ENCODE measurements at regions not wholly inside any gene's neighbourhood (a gene's known extent, or its start where the extent isn't known, plus 50 kb on each side); places are given as distances from the start of the nearest gene placed in this dataset.

GRCh38 chr6:40754461-40755045, 167.4 kb upstream of the LRFN2 start:
- no peak for DNase-seq (ENCODE audit: low spot score)

DNA sequence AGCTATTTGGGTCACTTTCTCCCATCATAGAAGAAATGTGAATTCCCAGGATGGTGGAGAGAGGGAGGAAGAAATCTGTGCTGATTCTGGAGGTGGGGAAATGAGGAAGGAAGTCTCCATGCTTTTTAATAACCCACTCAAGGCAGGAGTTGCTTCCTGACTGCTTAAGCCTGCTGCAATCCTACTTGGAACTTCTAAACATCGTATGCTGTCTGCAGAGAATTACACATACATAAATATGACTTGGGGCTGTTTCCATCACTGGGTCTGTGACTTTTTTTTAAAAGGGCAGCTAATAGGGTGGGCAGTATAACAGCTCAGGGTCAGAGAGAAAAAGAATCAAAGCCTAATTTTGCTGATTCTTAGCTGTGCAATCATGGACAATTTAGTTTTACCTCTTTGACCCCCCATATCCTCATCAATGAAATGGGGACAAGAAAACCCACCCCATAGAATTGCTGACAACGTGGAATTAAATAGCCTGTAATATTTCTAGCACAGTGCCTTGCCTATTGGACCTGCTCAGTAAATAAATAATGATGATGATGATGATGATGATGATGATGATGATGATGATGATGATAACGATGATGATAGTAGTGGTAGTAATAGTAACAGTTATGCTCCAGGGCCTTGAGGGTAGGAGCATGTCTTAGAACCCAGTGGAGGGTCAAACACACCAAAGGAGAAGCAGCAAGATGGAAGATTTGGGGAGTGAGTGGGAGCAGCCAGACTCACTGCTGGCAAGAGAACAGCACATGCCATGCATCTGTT, 166.7 kb upstream of the LRFN2 start:
- DNase-seq (ENCODE audit: low spot score), result no peak

DNA sequence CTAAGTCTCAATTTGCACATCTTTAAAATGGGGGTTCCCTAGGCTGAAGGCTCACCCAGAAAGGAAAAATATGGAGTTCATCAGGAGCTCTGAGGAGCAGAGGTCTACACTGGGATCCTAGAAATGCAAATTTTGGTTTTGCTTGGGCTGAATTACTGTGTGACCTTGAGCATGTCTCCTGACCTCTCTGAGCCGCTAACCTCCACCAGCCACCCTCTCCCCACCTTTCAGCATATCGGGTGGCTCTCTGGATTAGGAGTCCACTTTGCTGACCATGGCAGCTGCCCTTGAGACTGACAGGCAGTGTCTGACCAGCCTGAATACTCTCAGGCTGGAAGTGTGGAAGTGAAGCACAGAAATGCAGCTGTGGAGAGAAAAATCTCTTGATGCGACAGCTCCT, 165.9 kb upstream of the LRFN2 start:
- no peak for DNase-seq (ENCODE audit: low spot score)

GRCh38 chr6:40744835-40745234, 157.7 kb upstream of the LRFN2 start:
- DNase-seq (ENCODE audit: low spot score), result no peak

DNA sequence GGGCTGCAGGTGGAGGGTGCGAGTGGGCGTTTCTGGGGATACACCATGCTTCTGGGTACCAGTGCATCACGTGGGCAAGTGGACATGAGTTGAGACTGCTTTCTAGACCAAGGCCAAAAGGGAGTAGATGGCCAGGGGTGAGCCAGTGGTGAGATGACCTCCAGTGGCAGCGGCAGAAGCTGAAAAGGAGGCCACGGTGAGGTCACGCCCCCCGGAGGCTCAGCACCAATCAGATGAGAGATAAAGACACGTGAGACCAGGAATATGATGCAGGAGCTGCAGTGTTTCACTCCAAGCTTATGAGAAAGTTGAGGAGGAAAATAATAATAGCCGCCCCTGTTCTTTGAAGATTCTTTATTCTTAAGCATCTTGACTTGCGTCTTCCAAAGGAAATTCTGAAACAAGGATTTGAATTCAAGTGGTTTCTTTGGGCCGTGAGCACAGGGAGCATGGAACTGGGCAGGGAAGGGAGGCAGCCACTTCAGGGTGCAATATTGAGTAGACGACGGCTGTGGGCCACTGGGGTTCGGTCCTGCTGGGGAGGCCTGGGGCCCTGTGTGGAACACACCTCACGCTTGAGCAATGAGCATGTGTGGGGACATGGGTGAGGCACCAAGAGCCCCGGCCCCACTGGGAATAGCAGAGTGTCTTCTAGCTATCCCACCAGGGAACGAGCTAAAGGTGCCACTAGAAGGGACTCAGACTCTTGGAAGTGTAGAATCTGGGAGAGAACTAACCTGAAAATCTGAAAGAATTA, 156.7 kb upstream of the LRFN2 start:
- no peak for DNase-seq (ENCODE audit: low spot score)

DNA sequence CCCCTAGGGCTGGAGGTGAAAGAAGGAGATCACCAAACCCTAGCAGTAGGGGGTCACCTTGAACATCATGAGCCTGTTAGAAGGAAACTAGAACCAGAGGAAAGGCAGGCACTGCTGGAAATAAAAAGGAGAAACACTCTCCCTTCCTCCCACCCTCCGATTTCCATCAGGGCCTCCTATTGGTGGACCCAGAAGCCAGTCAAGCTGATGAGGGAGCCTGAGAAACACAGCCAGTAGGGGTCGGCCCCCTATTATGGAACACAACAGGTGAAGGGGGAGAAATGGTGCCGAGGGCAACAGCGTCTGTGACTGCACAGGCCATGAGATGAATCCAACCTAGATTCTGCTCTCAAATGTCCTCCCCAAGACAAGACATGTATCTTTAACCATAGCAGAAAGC, 156.1 kb upstream of the LRFN2 start:
- DNase-seq (ENCODE audit: low spot score), result no peak

GRCh38 chr6:40740518-40740917, 153.4 kb upstream of the LRFN2 start:
- DNase-seq (ENCODE audit: low spot score), result no peak

- no peak for DNase-seq (ENCODE audit: low spot score)
Observed at GRCh38 chr6:40738551-40739193, 151.5 kb upstream of the LRFN2 start.

DNA sequence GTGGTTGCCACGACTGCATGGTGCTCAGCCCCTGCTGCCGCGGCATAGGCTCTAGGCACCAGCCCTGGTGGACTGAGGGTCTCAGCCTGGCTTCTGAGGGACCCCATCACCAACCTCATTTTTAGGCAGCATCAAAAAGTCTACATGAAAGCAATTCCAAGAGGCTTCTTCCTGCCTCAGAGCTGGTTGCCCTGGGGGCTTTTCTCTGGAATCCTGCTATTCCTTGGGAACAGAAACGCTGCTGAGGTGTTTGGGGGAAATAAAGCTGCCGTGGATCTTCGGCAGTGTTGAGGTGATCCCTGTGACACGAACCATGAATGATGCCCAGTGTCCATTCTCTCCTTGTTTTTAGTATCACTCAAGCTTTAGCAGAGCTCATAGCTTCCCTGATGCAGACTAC, 148.4 kb upstream of the LRFN2 start:
- no peak for DNase-seq (ENCODE audit: low spot score)

DNA sequence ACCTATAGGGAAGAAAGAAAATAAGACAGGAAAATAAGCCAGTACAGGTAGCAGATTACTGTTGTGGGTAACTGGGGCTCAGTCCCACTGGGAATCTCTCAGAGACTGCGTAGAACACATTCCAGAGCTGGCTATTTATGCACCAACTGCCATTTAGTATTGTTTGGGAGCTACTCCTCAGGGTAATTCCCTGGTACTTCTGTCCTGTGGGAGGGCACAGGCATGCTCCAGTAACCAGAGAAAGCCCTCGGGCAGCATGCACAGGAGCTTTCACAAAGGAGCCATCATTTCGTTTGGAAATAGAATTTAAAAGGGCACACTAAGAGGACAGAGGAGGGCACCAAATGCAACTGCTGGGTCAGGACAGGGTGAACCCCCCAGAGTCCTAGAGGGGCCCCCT, 148.0 kb upstream of the LRFN2 start:
- no peak for DNase-seq (ENCODE audit: low spot score)

- DNase-seq (ENCODE audit: low spot score), result no peak
Observed at GRCh38 chr6:40734607-40735006, 147.4 kb upstream of the LRFN2 start.

GRCh38 chr6:40733770-40734396, 146.7 kb upstream of the LRFN2 start:
- DNase-seq (ENCODE audit: low spot score), result no peak

GRCh38 chr6:40733290-40733689, 146.1 kb upstream of the LRFN2 start:
- no peak for DNase-seq (ENCODE audit: low spot score)

DNA sequence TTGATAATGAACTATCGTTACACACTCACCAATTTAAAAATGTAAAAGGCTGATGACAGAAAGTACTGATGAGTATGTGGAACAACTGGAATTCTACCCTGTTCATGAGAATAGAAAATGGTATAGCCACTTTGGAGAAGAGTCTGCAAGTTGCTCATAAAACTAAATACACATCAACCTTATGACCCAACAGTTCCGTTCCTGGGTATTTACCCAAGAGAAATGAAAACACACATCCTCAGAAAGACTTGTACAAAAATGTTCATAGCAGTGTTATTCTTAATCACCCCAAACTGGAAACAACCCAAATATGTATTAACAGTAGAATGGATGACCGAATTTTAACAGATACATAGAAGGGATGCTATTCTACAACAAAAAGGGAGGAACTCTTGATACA, 145.7 kb upstream of the LRFN2 start:
- DNase-seq (ENCODE audit: low spot score), result no peak

DNA sequence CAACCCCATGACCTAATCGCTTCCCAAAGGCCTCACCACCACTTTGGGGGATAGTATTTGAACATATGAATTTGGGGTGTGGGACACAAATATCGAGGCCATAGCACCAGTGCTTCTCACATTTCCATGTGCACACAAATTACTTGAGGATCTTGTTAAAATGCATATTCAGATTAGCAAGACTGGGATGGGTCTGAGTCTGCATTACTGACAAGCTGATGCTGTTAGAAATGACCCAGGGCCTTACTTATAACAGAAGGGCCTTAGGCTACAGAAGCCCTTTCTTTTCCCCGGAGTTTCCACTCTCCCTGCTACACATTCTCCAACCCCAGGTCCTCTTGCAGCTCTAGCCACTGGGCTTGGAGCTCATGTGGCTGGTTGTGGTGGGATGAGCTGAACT, 141.5 kb upstream of the LRFN2 start:
- no peak for DNase-seq (ENCODE audit: low spot score)

DNA sequence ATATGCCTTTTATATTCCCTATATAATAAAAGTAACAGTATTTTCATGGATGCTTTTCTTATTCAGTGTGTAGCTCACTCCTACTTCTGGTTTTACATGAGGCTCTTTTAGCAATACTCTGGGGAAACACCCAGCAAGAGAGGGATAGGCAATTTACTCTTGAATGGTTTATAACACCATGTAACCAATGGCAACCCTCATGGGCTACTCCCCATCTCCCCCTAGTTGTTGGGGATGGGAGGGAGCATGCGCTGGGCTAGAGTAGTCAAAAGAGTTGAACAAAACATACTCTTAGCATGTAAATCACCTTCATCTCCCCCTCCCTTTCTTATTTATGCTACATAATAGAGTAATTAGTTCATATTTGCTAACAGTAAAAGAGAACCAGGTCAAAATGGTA, 140.1 kb upstream of the LRFN2 start:
- no peak for DNase-seq (ENCODE audit: low spot score)

- DNase-seq (ENCODE audit: low spot score), result no peak
Observed at GRCh38 chr6:40726853-40727252, 139.7 kb upstream of the LRFN2 start.

- DNase-seq (ENCODE audit: low spot score), result no peak
Observed at GRCh38 chr6:40725390-40725789, 138.2 kb upstream of the LRFN2 start.

- no peak for DNase-seq (ENCODE audit: low spot score)
Observed at GRCh38 chr6:40724886-40725285, 137.7 kb upstream of the LRFN2 start.

- DNase-seq (ENCODE audit: low spot score), result no peak
Observed at GRCh38 chr6:40723967-40724366, 136.8 kb upstream of the LRFN2 start.

DNA sequence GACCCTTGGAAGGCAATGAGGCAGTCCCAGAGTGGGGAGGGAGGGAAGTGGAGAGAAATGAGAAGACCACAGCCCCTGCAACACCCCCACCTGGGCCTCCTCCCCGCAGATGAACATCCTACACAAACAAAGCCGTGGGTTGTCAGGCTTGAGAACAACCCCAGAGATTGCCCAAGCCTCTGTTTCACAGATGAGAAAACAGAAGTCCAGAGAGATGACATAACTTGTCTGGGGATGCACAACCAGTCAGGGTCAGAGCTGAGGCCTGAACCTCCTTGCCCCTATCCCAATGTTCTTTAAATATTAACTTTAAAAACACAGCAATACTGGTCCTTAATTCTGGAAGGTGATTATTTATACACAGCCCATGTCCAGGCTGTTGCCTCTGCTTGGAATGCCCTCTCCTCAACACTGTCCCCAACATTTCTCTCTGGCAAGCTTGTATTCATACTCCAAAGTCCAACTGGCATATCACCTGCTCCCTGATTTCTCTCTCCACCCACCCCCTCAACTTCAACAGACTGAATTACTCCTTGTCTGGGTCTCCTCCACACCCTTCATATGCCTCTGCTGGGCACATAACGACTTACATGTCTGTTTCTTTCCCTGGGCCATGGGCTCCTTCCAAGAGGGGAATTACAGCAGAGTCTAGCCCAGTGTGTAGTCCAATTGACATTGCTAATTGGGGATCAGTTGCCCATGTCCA, 135.5 kb upstream of the LRFN2 start:
- no peak for DNase-seq (ENCODE audit: low spot score)

Measured in HT-29 (cell line).